CD14-positive monocyte (primary cell): ENCODE measurements at regions not wholly inside any gene's neighbourhood (a gene's known extent, or its start where the extent isn't known, plus 50 kb on each side); places are given as distances from the start of the nearest gene placed in this dataset.

ENCODE experiments used
- DNase-seq, 3 donors: peaks; one replicate each; pipeline ENCODE4 v3.0.0-alpha.2; 2011 to 2022
- H2AFZ ChIP-seq: 2 replicates; pipeline ENCODE4 v1.6.0; 2012; ENCODE audit warnings: mild to moderate bottlenecking, low read depth, low read length, inconsistent platforms; ENCODE audit not compliant: insufficient read depth, poor library complexity, severe bottlenecking
- H3K27ac ChIP-seq, 2 donors: 1 replicate in 1 of 2; 2 replicates in 1 of 2; pipeline ENCODE4 v1.5.1; 2012 to 2013; ENCODE audit warnings: low read length in 2 of 2, control low read depth in 1 of 2, inconsistent platforms in 1 of 2, low read depth in 1 of 2, mild to moderate bottlenecking in 1 of 2
- H3K27me3 ChIP-seq, 2 donors: one replicate each; pipeline versions ENCODE4 v1.6.0 to v1.6.1; 2011 to 2013; ENCODE audit warnings: low read length in 2 of 2; ENCODE audit not compliant: control insufficient read depth in 2 of 2, insufficient read depth in 2 of 2
- H3K36me3 ChIP-seq, 2 donors: replicated peaks in 1 of 2; 1 replicate in 1 of 2; 2 replicates in 1 of 2; pipeline versions ENCODE4 v1.5.1 to v1.6.1; 2012 to 2013; ENCODE audit warnings: low read length in 2 of 2, control low read depth in 1 of 2, inconsistent platforms in 1 of 2, mild to moderate bottlenecking in 1 of 2; ENCODE audit not compliant: insufficient read depth in 2 of 2, control insufficient read depth in 1 of 2
- H3K4me1 ChIP-seq, 2 donors: 1 replicate in 1 of 2; 2 replicates in 1 of 2; pipeline versions ENCODE4 v1.5.1 to v1.6.1; 2012 to 2013; ENCODE audit warnings: low read length in 2 of 2, control low read depth in 1 of 2, inconsistent platforms in 1 of 2, mild to moderate bottlenecking in 1 of 2, moderate library complexity in 1 of 2; ENCODE audit not compliant: insufficient read depth in 2 of 2, control insufficient read depth in 1 of 2
- H3K4me2 ChIP-seq: replicated peaks from 2 replicates; pipeline ENCODE3; 2012; ENCODE audit warnings: low read length, moderate library complexity, mild to moderate bottlenecking; ENCODE audit not compliant: poor library complexity, severe bottlenecking; ENCODE audit errors: extremely low read depth
- H3K4me3 ChIP-seq, 3 experiments: fragments of 200-600 bp in 1 of 3; sonication (generic) in 1 of 3; replicated peaks in 1 of 3; 1 replicate in 2 of 3; 2 replicates in 1 of 3; pipeline ENCODE4 v1.5.1; 2011 to 2013; ENCODE audit warnings: low read length in 3 of 3, mild to moderate bottlenecking in 3 of 3, control low read depth in 2 of 3, low read depth in 2 of 3, inconsistent platforms in 1 of 3, moderate library complexity in 1 of 3
- H3K79me2 ChIP-seq: 2 replicates; pipeline ENCODE4 v1.6.0; 2012; ENCODE audit warnings: mild to moderate bottlenecking, control low read depth, inconsistent platforms, low read length, moderate library complexity; ENCODE audit not compliant: insufficient read depth
- H3K9ac ChIP-seq: 2 replicates; pipeline ENCODE4 v1.6.0; 2017; ENCODE audit warnings: low read length, mild to moderate bottlenecking; ENCODE audit not compliant: insufficient read depth, poor library complexity, severe bottlenecking
- H3K9me3 ChIP-seq, 2 donors: replicated peaks in 1 of 2; 1 replicate in 1 of 2; 2 replicates in 1 of 2; pipeline versions ENCODE4 v1.5.1 to v1.6.1; 2012 to 2013; ENCODE audit warnings: low read length in 2 of 2, control low read depth in 1 of 2; ENCODE audit not compliant: control insufficient read depth in 1 of 2, insufficient read depth in 1 of 2
- H4K20me1 ChIP-seq: 2 replicates; pipeline ENCODE4 v1.6.0; 2012; ENCODE audit warnings: mild to moderate bottlenecking, low read length, control low read depth, moderate library complexity; ENCODE audit not compliant: insufficient read depth
- H3K27ac Mint-ChIP-seq, 7 donors: one replicate each; pipeline ENCODE4 v1.8.0; 2020; ENCODE audit warnings: mild to moderate bottlenecking in 7 of 7, mixed read lengths in 7 of 7, moderate library complexity in 6 of 7, inconsistent platforms in 2 of 7
- H3K27me3 Mint-ChIP-seq, 3 donors: one replicate each; pipeline ENCODE4 v1.8.0; 2021 to 2022; ENCODE audit warnings: low read depth in 3 of 3, mild to moderate bottlenecking in 3 of 3, mixed read lengths in 3 of 3, moderate library complexity in 3 of 3, inconsistent platforms in 1 of 3
- H3K36me3 Mint-ChIP-seq, 2 donors: one replicate each; pipeline ENCODE4 v1.8.0; 2020; ENCODE audit warnings: mixed read lengths in 2 of 2, inconsistent platforms in 1 of 2, mild to moderate bottlenecking in 1 of 2
- H3K4me1 Mint-ChIP-seq: one replicate; pipeline ENCODE4 v1.8.0; 2020; ENCODE audit warnings: mild to moderate bottlenecking, mixed read lengths
- H3K4me3 Mint-ChIP-seq, 2 donors: one replicate each; pipeline ENCODE4 v1.8.0; 2020; ENCODE audit warnings: mild to moderate bottlenecking in 2 of 2, mixed read lengths in 2 of 2, moderate library complexity in 1 of 2
- H3K9me3 Mint-ChIP-seq, 7 donors: one replicate each; pipeline ENCODE4 v1.8.0; 2020 to 2022; ENCODE audit warnings: mixed read lengths in 7 of 7, mild to moderate bottlenecking in 6 of 7, moderate library complexity in 6 of 7, inconsistent platforms in 2 of 7
- WGBS: methylation state at CpG from one replicate; pipeline ENCODE4 v1.1.5; 2013; ENCODE audit warnings: missing lambda C conversion rate; ENCODE audit not compliant: insufficient coverage; 5-methylcytosine and 5-hydroxymethylcytosine counted together
- intact Hi-C, 2 donors: fragments of 100-400 bp; cut with micrococcal nuclease; formaldehyde crosslinking; loops; one replicate each; pipeline versions ENCODE4 v1.15.0 to v1.15.1; 2023
- TF ChIP-seq, protein P1 (sequence below): fragments of 200-600 bp; IDR thresholded peaks from one replicate; pipeline ENCODE4 v1.8.0; 2022; ENCODE audit warnings: antibody characterized with exemption, mild to moderate bottlenecking

GRCh38 chr3:110767156-110767555, 304.5 kb upstream of the NECTIN3 start:
- Mint-ChIP-seq H3K27me3 (no peaks in the 10 kb centered on the region), H3K27ac (no peak overlapping the region), H3K4me3 (no peak overlapping the region), H3K36me3 (no peaks in the 10 kb centered on the region), H3K4me1 (no peaks in the 10 kb centered on the region), H3K9me3 (peaks cover 0 to 6% (median 2%) of the 10 kb centered on the region in 7 donors)
- Histone ChIP-seq H4K20me1 (no peaks in the 10 kb centered on the region), H3K27me3 (no peaks in the 10 kb centered on the region), H3K4me3 (no peak overlapping the region), H3K4me1 (no peaks in the 10 kb centered on the region), H3K9me3 (peaks cover 5 to 9% of the 10 kb centered on the region in 2 donors), H3K36me3 (no peaks in the 10 kb centered on the region), H3K79me2 (no peaks in the 10 kb centered on the region), H3K9ac (no peak overlapping the region), H3K27ac (no peak overlapping the region), H2AFZ (no peak overlapping the region), H3K4me2 (no peak overlapping the region)
- TF ChIP-seq, protein P1, sequence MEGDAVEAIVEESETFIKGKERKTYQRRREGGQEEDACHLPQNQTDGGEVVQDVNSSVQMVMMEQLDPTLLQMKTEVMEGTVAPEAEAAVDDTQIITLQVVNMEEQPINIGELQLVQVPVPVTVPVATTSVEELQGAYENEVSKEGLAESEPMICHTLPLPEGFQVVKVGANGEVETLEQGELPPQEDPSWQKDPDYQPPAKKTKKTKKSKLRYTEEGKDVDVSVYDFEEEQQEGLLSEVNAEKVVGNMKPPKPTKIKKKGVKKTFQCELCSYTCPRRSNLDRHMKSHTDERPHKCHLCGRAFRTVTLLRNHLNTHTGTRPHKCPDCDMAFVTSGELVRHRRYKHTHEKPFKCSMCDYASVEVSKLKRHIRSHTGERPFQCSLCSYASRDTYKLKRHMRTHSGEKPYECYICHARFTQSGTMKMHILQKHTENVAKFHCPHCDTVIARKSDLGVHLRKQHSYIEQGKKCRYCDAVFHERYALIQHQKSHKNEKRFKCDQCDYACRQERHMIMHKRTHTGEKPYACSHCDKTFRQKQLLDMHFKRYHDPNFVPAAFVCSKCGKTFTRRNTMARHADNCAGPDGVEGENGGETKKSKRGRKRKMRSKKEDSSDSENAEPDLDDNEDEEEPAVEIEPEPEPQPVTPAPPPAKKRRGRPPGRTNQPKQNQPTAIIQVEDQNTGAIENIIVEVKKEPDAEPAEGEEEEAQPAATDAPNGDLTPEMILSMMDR = no peak
- DNase-seq = no peak
- 75% methylated on average over 1 of the region's 2 CpGs for WGBS
- intact Hi-C loops = no loop called here

DNA sequence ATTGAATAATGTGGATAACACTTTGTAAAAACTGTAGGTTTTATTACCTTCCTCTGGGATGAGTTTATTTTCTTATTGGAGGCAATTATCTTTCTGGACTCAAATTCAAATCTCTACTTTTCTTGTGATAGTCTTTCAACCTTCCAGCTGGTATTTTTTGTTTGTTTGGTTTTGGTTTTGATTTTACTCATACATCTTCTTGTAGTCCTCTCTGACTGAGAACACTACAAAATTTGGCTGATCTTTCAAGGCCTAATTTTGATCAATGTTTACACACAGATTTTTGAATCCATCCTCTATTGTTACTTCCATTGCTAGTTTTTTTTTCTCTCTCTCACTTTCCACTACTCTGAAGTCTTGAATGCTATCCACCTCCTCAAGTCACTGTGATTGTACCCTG, 303.8 kb upstream of the NECTIN3 start:
- Mint-ChIP-seq H3K9me3 (peaks cover 0 to 6% (median 2%) of the 10 kb centered on the region in 7 donors), H3K4me3 (no peak overlapping the region), H3K4me1 (no peaks in the 10 kb centered on the region), H3K36me3 (no peaks in the 10 kb centered on the region), H3K27me3 (no peaks in the 10 kb centered on the region), H3K27ac (no peak overlapping the region)
- no peaks in the 10 kb centered on the region for H3K36me3 ChIP-seq
- no peaks in the 10 kb centered on the region for H3K4me1 ChIP-seq
- H3K4me2 ChIP-seq = no peak overlapping the region
- no peaks in the 10 kb centered on the region for H3K79me2 ChIP-seq
- H2AFZ ChIP-seq = no peak overlapping the region
- peaks cover 5 to 9% of the 10 kb centered on the region in 2 donors for H3K9me3 ChIP-seq
- TF ChIP-seq, protein P1 = no peak
- DNase-seq = no peak
- no peak overlapping the region for H3K4me3 ChIP-seq
- H4K20me1 ChIP-seq = no peaks in the 10 kb centered on the region
- intact Hi-C loops = no loop called here
- H3K9ac ChIP-seq = no peak overlapping the region
- H3K27me3 ChIP-seq = no peaks in the 10 kb centered on the region
- H3K27ac ChIP-seq = no peak overlapping the region
